GM12878 (cell line): ENCODE measurements at regions not wholly inside any gene's neighbourhood (a gene's known extent, or its start where the extent isn't known, plus 50 kb on each side); places are given as distances from the start of the nearest gene placed in this dataset.

Experiments used
- ATAC-seq: fragments of 200-7000 bp; cut with Tn5 transposase; 3 replicates; pipeline ENCODE4 v1.9.1; 2020; ENCODE audit warnings: mild to moderate bottlenecking, moderate library complexity
- BruUV-seq: library from RNA; stranded (reverse); fragments of 400-500 nt; replicated peaks from 2 replicates; lab custom pipeline; 2021; lab: Mats Ljungman, UMichigan
- CTCF ChIA-PET: fragments of 300-600 bp; sonication (Branson Sonifier 250); formaldehyde crosslinking; extraction: SDS; loops from one replicate; lab custom pipeline; 2021; ENCODE audit warnings: inconsistent platforms; lab: Yijun Ruan, JAX
- POLR2A ChIA-PET: fragments of 350-600 bp; formaldehyde crosslinking; extraction: SDS; loops from one replicate; lab custom pipeline; 2021; ENCODE audit warnings: inconsistent platforms; lab: Charles Lee
- RAD21 ChIA-PET: fragments of 300-600 bp; sonication (Branson Sonifier 250); formaldehyde crosslinking; loops from one replicate; lab custom pipeline; 2023; ENCODE audit warnings: antibody characterized with exemption; ENCODE audit not compliant: unreplicated experiment; lab: Charles Lee
- SMC1A ChIA-PET: fragments of 300-600 bp; sonication (Branson Sonifier 250); formaldehyde crosslinking; loops from one replicate; lab custom pipeline; 2023; ENCODE audit not compliant: unreplicated experiment, uncharacterized antibody; lab: Charles Lee
- DNase-seq: peaks from one replicate; pipeline ENCODE4 v3.0.0-alpha.2; 2011; ENCODE audit warnings: low read depth, low spot score
- FAIRE-seq: peaks from 3 replicates; lab custom pipeline; 2011; peaks lifted over from hg19 to GRCh38; lab: Jason Lieb, UNC
- H2AFZ ChIP-seq: 2 replicates; pipeline ENCODE4 v1.6.0; 2011; ENCODE audit warnings: low read depth, low read length, control low read depth; ENCODE audit not compliant: control insufficient read depth
- H3K27ac ChIP-seq: 2 replicates; pipeline ENCODE4 v1.5.1; 2011; ENCODE audit warnings: control low read depth; ENCODE audit not compliant: control insufficient read depth, insufficient read depth
- H3K27me3 ChIP-seq, 2 experiments: replicated peaks in 1 of 2; 2 replicates each; pipeline versions ENCODE4 v1.6.0 to v1.6.1; 2011; ENCODE audit warnings: low read length in 1 of 2; ENCODE audit not compliant: control insufficient read depth in 2 of 2, insufficient read depth in 2 of 2
- H3K36me3 ChIP-seq, 2 experiments: 2 replicates each; pipeline ENCODE4 v1.5.1; 2011; ENCODE audit warnings: low read length in 1 of 2; ENCODE audit not compliant: control insufficient read depth in 2 of 2, insufficient read depth in 2 of 2
- H3K4me1 ChIP-seq: 2 replicates; pipeline ENCODE4 v1.6.1; 2011; ENCODE audit warnings: mild to moderate bottlenecking, low read length, moderate library complexity, mixed read lengths; ENCODE audit not compliant: control insufficient read depth, insufficient read depth
- H3K4me2 ChIP-seq: 2 replicates; pipeline ENCODE4 v1.6.0; 2011; ENCODE audit warnings: control low read depth; ENCODE audit not compliant: control insufficient read depth, insufficient read depth
- H3K4me3 ChIP-seq: fragments of 200-600 bp; sonication (generic); 2 replicates; pipeline ENCODE4 v1.5.1; 2016
- H3K79me2 ChIP-seq: 2 replicates; pipeline ENCODE4 v1.6.0; 2011; ENCODE audit warnings: low read length; ENCODE audit not compliant: control insufficient read depth, insufficient read depth
- H3K9ac ChIP-seq: 2 replicates; pipeline ENCODE4 v1.8.0; 2011; ENCODE audit warnings: low read length, control low read depth, mixed read lengths; ENCODE audit not compliant: control insufficient read depth, insufficient read depth
- H3K9me3 ChIP-seq: replicated peaks from 3 replicates; pipeline ENCODE4 v1.5.1; 2011; ENCODE audit warnings: mild to moderate bottlenecking, low read length; ENCODE audit not compliant: control insufficient read depth, insufficient read depth
- H4K20me1 ChIP-seq: 2 replicates; pipeline ENCODE4 v1.6.0; 2011; ENCODE audit not compliant: control insufficient read depth, insufficient read depth
- BHLHE40 ChIP-seq, 2 experiments: fragments of 450-650 bp in 1 of 2; IDR thresholded peaks; 2 replicates each; pipeline ENCODE4 v1.6.1; 2011 to 2017; ENCODE audit warnings: low read depth in 2 of 2, borderline replicate concordance in 1 of 2, improper control_type of control experiment in 1 of 2, low read length in 1 of 2, mild to moderate bottlenecking in 1 of 2
- BRCA1 ChIP-seq: IDR thresholded peaks from 2 replicates; pipeline ENCODE4 v1.6.1; 2011; ENCODE audit warnings: low read depth, low read length, improper control_type of control experiment
- CBX5 ChIP-seq: sonication (generic); IDR thresholded peaks from 2 replicates; pipeline ENCODE4 v1.6.1; 2016; ENCODE audit warnings: low read depth, moderate library complexity, mild to moderate bottlenecking, inconsistent platforms
- CREB1 ChIP-seq: IDR thresholded peaks from 2 replicates; pipeline ENCODE4 v1.6.1; 2012; ENCODE audit warnings: low read depth, mild to moderate bottlenecking, inconsistent platforms
- EP300 ChIP-seq, 2 experiments: fragments of 150-350 bp in 1 of 2; IDR thresholded peaks; 2 replicates each; pipeline ENCODE4 v1.6.1; 2011 to 2012; ENCODE audit warnings: low read depth in 2 of 2, low read length in 2 of 2, borderline replicate concordance in 1 of 2, improper control_type of control experiment in 1 of 2, inconsistent platforms in 1 of 2; ENCODE audit not compliant: control insufficient read depth in 1 of 2
- GATAD2B ChIP-seq: fragments of 450-650 bp; conservative IDR thresholded peaks from 2 replicates; pipeline ENCODE4 v1.6.1; 2017; ENCODE audit warnings: low read depth, mild to moderate bottlenecking, moderate library complexity
- NRF1 ChIP-seq: conservative IDR thresholded peaks from 2 replicates; pipeline ENCODE4 v1.6.1; 2011; ENCODE audit warnings: mild to moderate bottlenecking, low read depth, low read length, improper control_type of control experiment
- TCF7 ChIP-seq: IDR thresholded peaks from 2 replicates; pipeline ENCODE4 v1.6.1; 2014; ENCODE audit warnings: antibody characterized with exemption, borderline replicate concordance
- ZNF384 ChIP-seq: IDR thresholded peaks from 2 replicates; pipeline ENCODE4 v1.6.1; 2012; ENCODE audit warnings: low read depth, mild to moderate bottlenecking, low read length, improper control_type of control experiment, borderline replicate concordance
- WGBS: methylation state at CpG from one replicate; pipeline ENCODE4 v1.1.6; 2016; ENCODE audit warnings: low lambda C conversion rate; ENCODE audit not compliant: insufficient replicate concordance, insufficient coverage; ENCODE audit errors: missing lambda C conversion rate; 5-methylcytosine and 5-hydroxymethylcytosine counted together
- in situ Hi-C: fragments of 300-500 bp; cut with MboI; formaldehyde crosslinking; loops from 9 replicates; pipeline ENCODE4 v1.14.3; 2018; ENCODE audit warnings: mixed read lengths
- intact Hi-C: fragments of 100-400 bp; cut with micrococcal nuclease; formaldehyde crosslinking; loops from one replicate; pipeline ENCODE4 v1.14.2; 2022; ENCODE audit not compliant: unreplicated experiment
- TF ChIP-seq, protein P1 (sequence below): fragments of 450-650 bp; IDR thresholded peaks from 2 replicates; pipeline ENCODE4 v1.6.1; 2016; ENCODE audit warnings: mild to moderate bottlenecking
- TF ChIP-seq, protein P2 (sequence below): IDR thresholded peaks from 2 replicates; pipeline ENCODE4 v1.6.1; 2011; ENCODE audit warnings: borderline replicate concordance, low read depth, mild to moderate bottlenecking, moderate library complexity, mixed read lengths, low read length; ENCODE audit not compliant: insufficient read depth; ENCODE audit errors: extremely low read length
- TF ChIP-seq, protein P3 (sequence below), 3 experiments: IDR thresholded peaks in 2 of 3; conservative IDR thresholded peaks in 1 of 3; 2 replicates each; pipeline ENCODE4 v1.5.1; 2011; ENCODE audit warnings: low read depth in 3 of 3, low read length in 3 of 3, mild to moderate bottlenecking in 3 of 3, control low read depth in 2 of 3, moderate library complexity in 2 of 3, inconsistent platforms in 1 of 3, mixed read lengths in 1 of 3; ENCODE audit not compliant: control insufficient read depth in 2 of 3, insufficient read depth in 1 of 3; ENCODE audit errors: extremely low read depth in 1 of 3

DNA sequence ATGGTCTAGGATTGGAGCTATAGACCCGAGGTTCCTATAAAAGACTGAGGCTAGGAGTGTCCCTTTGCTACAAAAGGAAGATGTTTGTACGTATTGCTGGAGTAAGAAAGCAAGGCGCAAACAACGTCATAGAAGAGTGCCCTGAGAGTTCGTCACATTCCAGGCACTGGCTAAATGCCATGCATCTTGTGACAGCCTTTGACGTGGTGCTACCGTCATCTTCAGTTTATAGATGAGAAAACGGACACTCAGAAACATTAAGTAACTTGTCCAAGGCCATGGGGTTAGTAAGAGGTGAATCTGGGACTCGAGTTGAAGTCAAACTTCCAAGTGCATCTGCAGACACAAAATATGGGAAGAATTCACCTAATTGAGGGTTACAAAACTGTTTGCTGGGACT is 104.2 kb upstream of the SLC45A1 start:
- RAD21 ChIA-PET: no interaction called here
- FAIRE-seq (no peak), DNase-seq (no peak)
- Histone ChIP-seq H3K9me3 (no peaks in the 10 kb centered on the region), H3K36me3 (no peaks in the 10 kb centered on the region), H3K27me3 (peaks cover 0 to 3% of the 10 kb centered on the region in 2 experiments; a peak in 2 of 4 replicates), H3K4me1 (no peaks in the 10 kb centered on the region), H3K4me2 (no peak overlapping the region), H3K79me2 (no peaks in the 10 kb centered on the region), H3K27ac (no peak overlapping the region)
- CTCF ChIA-PET: no interaction called here
- in situ Hi-C loops: no loop called here
- no peak for TF ChIP-seq BRCA1
- TF ChIP-seq ZNF384: no peak
- no peak for TF ChIP-seq CBX5
- TF ChIP-seq, protein P1, sequence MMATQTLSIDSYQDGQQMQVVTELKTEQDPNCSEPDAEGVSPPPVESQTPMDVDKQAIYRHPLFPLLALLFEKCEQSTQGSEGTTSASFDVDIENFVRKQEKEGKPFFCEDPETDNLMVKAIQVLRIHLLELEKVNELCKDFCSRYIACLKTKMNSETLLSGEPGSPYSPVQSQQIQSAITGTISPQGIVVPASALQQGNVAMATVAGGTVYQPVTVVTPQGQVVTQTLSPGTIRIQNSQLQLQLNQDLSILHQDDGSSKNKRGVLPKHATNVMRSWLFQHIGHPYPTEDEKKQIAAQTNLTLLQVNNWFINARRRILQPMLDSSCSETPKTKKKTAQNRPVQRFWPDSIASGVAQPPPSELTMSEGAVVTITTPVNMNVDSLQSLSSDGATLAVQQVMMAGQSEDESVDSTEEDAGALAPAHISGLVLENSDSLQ: no peak
- TF ChIP-seq TCF7: no peak
- TF ChIP-seq GATAD2B: no peak
- no peak for TF ChIP-seq EP300 (IDR thresholded peaks at IDR 0.05; ENCODE audit: borderline replicate concordance in 1 of 2, control insufficient read depth in 1 of 2, low read depth in 2 of 2, low read length in 2 of 2)
- TF ChIP-seq, protein P2, sequence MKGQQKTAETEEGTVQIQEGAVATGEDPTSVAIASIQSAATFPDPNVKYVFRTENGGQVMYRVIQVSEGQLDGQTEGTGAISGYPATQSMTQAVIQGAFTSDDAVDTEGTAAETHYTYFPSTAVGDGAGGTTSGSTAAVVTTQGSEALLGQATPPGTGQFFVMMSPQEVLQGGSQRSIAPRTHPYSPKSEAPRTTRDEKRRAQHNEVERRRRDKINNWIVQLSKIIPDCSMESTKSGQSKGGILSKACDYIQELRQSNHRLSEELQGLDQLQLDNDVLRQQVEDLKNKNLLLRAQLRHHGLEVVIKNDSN: no peak
- TF ChIP-seq NRF1: no peak
- TF ChIP-seq, protein P3, sequence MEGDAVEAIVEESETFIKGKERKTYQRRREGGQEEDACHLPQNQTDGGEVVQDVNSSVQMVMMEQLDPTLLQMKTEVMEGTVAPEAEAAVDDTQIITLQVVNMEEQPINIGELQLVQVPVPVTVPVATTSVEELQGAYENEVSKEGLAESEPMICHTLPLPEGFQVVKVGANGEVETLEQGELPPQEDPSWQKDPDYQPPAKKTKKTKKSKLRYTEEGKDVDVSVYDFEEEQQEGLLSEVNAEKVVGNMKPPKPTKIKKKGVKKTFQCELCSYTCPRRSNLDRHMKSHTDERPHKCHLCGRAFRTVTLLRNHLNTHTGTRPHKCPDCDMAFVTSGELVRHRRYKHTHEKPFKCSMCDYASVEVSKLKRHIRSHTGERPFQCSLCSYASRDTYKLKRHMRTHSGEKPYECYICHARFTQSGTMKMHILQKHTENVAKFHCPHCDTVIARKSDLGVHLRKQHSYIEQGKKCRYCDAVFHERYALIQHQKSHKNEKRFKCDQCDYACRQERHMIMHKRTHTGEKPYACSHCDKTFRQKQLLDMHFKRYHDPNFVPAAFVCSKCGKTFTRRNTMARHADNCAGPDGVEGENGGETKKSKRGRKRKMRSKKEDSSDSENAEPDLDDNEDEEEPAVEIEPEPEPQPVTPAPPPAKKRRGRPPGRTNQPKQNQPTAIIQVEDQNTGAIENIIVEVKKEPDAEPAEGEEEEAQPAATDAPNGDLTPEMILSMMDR (IDR thresholded peaks at IDR 0.05 in 2 of 3, conservative IDR thresholded peaks at IDR 0.05 in 1 of 3; ENCODE audit: control insufficient read depth in 2 of 3, extremely low read depth in 1 of 3, insufficient read depth in 1 of 3, low read depth in 3 of 3, low read length in 3 of 3): no peak
- no peak for TF ChIP-seq BHLHE40 (IDR thresholded peaks at IDR 0.05; ENCODE audit: borderline replicate concordance in 1 of 2, low read depth in 2 of 2, low read length in 1 of 2)
- no peak for TF ChIP-seq CREB1
- TF ChIP-seq, all 136 proteins: peak for 0
- Histone ChIP-seq H2AFZ (no peak overlapping the region), H3K4me3 (no peak overlapping the region), H3K9ac (no peak overlapping the region), H4K20me1 (no peaks in the 10 kb centered on the region)
- SMC1A ChIA-PET: no interaction called here
- no TSS peak for BruUV-seq
- POLR2A ChIA-PET: no interaction called here
- intact Hi-C loops: no loop called here
- 44% methylated on average over 9 of the region's 9 CpGs for WGBS
- no peak for ATAC-seq
